ENCODE measurements at regions not wholly inside any gene's neighbourhood (a gene's known extent, or its start where the extent isn't known, plus 50 kb on each side); places are given as distances from the start of the nearest gene placed in this dataset.

GRCh38 chr9:113653746-113654604 is 190.4 kb downstream of the RGS3 start:
- TF ChIP-seq, protein P1, sequence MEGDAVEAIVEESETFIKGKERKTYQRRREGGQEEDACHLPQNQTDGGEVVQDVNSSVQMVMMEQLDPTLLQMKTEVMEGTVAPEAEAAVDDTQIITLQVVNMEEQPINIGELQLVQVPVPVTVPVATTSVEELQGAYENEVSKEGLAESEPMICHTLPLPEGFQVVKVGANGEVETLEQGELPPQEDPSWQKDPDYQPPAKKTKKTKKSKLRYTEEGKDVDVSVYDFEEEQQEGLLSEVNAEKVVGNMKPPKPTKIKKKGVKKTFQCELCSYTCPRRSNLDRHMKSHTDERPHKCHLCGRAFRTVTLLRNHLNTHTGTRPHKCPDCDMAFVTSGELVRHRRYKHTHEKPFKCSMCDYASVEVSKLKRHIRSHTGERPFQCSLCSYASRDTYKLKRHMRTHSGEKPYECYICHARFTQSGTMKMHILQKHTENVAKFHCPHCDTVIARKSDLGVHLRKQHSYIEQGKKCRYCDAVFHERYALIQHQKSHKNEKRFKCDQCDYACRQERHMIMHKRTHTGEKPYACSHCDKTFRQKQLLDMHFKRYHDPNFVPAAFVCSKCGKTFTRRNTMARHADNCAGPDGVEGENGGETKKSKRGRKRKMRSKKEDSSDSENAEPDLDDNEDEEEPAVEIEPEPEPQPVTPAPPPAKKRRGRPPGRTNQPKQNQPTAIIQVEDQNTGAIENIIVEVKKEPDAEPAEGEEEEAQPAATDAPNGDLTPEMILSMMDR (IDR thresholded peaks at IDR 0.05), result no peak
- no peak for TF ChIP-seq POLR2A (IDR thresholded peaks at IDR 0.05)
